Stomach (tissue), 8 donors: ENCODE measurements at regions not wholly inside any gene's neighbourhood (a gene's known extent, or its start where the extent isn't known, plus 50 kb on each side); places are given as distances from the start of the nearest gene placed in this dataset.

Experiments
- DNase-seq, 2 donors: peaks; one replicate each; pipeline versions ENCODE4 v3.0.0 to v3.0.0-alpha.2; 2013 to 2019
- H3K27ac ChIP-seq, 5 donors: fragments of 200-600 bp in 4 of 5; sonication (generic) in 4 of 5; one replicate each; pipeline ENCODE4 v1.5.1; 2013 to 2019; ENCODE audit warnings: mild to moderate bottlenecking in 1 of 5, moderate library complexity in 1 of 5
- H3K27me3 ChIP-seq, 3 donors: fragments of 200-600 bp; sonication (generic); one replicate each; pipeline ENCODE4 v1.5.1; 2017 to 2019; ENCODE audit warnings: mixed run types in 1 of 3
- H3K36me3 ChIP-seq, 4 donors: fragments of 200-600 bp; sonication (generic); 1 replicate in 3 of 4; 2 replicates in 1 of 4; pipeline ENCODE4 v1.5.1; 2016 to 2019
- H3K4me1 ChIP-seq, 4 donors: fragments of 200-600 bp; sonication (generic); one replicate each; pipeline ENCODE4 v1.5.1; 2016 to 2019
- H3K4me3 ChIP-seq, 4 donors: fragments of 200-600 bp; sonication (generic) in 3 of 4; one replicate each; pipeline ENCODE4 v1.5.1; 2016 to 2019; ENCODE audit warnings: mild to moderate bottlenecking in 1 of 4
- H3K9me3 ChIP-seq, 4 donors: fragments of 200-600 bp; sonication (generic); one replicate each; pipeline ENCODE4 v1.5.1; 2016 to 2019
- CTCF ChIP-seq, 7 experiments: fragments of 450-650 bp in 4 of 7; fragments of 200-600 bp in 3 of 7; sonication (generic) in 3 of 7; IDR thresholded peaks; one replicate each; pipeline ENCODE4 v1.5.1; 2016 to 2019; ENCODE audit warnings: antibody characterized with exemption in 7 of 7, control low read depth in 2 of 7, mild to moderate bottlenecking in 1 of 7
- EP300 ChIP-seq: sonication (generic); formaldehyde crosslinking; IDR thresholded peaks from one replicate; pipeline ENCODE4 v1.6.1; 2017; ENCODE audit warnings: antibody characterized with exemption
- POLR2A ChIP-seq, 4 donors: fragments of 450-650 bp; IDR thresholded peaks; one replicate each; pipeline ENCODE4 v1.6.1; 2016; ENCODE audit warnings: antibody characterized with exemption in 4 of 4, control low read depth in 2 of 4, mild to moderate bottlenecking in 1 of 4, moderate library complexity in 1 of 4
- POLR2AphosphoS5 ChIP-seq, 3 donors: sonication (generic); formaldehyde crosslinking; IDR thresholded peaks; one replicate each; pipeline ENCODE4 v1.6.1; 2016; ENCODE audit warnings: antibody characterized with exemption in 3 of 3
- WGBS, 5 donors: extraction: QIAGEN DNeasy Blood & Tissue Kit in 3 of 5; methylation state at CpG; one replicate each; pipeline versions ENCODE4 v1.1.5 to v1.1.7; 2013 to 2018; 5-methylcytosine and 5-hydroxymethylcytosine counted together
- intact Hi-C: fragments of 100-400 bp; cut with DNase I; formaldehyde crosslinking; loops from one replicate; pipeline ENCODE4 v1.15.1; 2023; ENCODE audit warnings: low total_unique reads
- donor health status: healthy with polysubstance abuse.
- donor health status: Bipolar disorder and iron deficiency.
- donor health status: healthy.

DNA sequence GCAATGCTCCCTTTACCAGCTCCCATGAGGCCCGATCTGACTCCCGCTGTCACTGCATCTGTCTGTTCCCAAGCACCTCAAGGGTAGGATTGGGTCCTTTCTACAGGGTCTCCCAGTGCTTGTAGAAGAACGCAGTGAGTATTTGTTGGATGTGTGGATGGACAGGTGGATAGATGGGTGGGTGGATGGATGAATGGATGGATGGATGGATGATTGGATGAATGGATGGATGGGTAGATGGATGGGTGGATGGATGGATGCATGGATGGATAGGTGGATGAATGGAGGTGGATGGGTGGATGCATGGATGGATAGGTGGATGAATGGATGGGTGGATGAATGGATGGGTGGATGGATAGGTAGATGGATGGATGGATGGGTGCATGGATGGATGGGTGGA lies 91.6 kb downstream of the HS1BP3 start:
- 80 to 100% (median 98%) methylated on average over 3 of the region's 3 CpGs for WGBS, 5 donors
- intact Hi-C loops, result no loop called here
- Histone ChIP-seq H3K27ac (no peak overlapping the region), H3K27me3 (no peaks in the 10 kb centered on the region), H3K36me3 (no peaks in the 10 kb centered on the region), H3K4me3 (no peak overlapping the region), H3K4me1 (no peaks in the 10 kb centered on the region), H3K9me3 (no peaks in the 10 kb centered on the region)
- TF ChIP-seq CTCF (IDR thresholded peaks at IDR 0.05), result no peak
- no peak for TF ChIP-seq POLR2AphosphoS5 (IDR thresholded peaks at IDR 0.05)
- DNase-seq, result no peak

GRCh38 chr2:20560011-20560410 lies 90.9 kb downstream of the HS1BP3 start:
- Histone ChIP-seq H3K4me3 (no peak overlapping the region), H3K9me3 (no peaks in the 10 kb centered on the region), H3K4me1 (no peaks in the 10 kb centered on the region), H3K27me3 (no peaks in the 10 kb centered on the region), H3K27ac (no peak overlapping the region), H3K36me3 (no peaks in the 10 kb centered on the region)
- 92 to 100% (median 100%) methylated on average over 1 of the region's 1 CpG for WGBS, 5 donors
- no peak for TF ChIP-seq POLR2AphosphoS5 (IDR thresholded peaks at IDR 0.05)
- no peak for TF ChIP-seq POLR2A (IDR thresholded peaks at IDR 0.05)
- TF ChIP-seq EP300, result no peak
- TF ChIP-seq CTCF (IDR thresholded peaks at IDR 0.05), result no peak
- intact Hi-C loops, result no loop called here
- no peak for DNase-seq

GRCh38 chr2:20560891-20561636 lies 89.8 kb downstream of the HS1BP3 start:
- Histone ChIP-seq H3K4me3 (no peak overlapping the region), H3K27me3 (no peaks in the 10 kb centered on the region), H3K27ac (no peak overlapping the region), H3K36me3 (no peaks in the 10 kb centered on the region), H3K4me1 (peaks cover 0 to 10% (median 1%) of the 10 kb centered on the region in 4 donors), H3K9me3 (no peaks in the 10 kb centered on the region)
- intact Hi-C loops, result no loop called here
- DNase-seq, result no peak
- TF ChIP-seq POLR2A (IDR thresholded peaks at IDR 0.05), result no peak
- no peak for TF ChIP-seq EP300
- no peak for TF ChIP-seq CTCF (IDR thresholded peaks at IDR 0.05)
- TF ChIP-seq POLR2AphosphoS5 (IDR thresholded peaks at IDR 0.05), result no peak
- 57 to 78% (median 67%) methylated on average over 5 of the region's 5 CpGs for WGBS, 5 donors

DNA sequence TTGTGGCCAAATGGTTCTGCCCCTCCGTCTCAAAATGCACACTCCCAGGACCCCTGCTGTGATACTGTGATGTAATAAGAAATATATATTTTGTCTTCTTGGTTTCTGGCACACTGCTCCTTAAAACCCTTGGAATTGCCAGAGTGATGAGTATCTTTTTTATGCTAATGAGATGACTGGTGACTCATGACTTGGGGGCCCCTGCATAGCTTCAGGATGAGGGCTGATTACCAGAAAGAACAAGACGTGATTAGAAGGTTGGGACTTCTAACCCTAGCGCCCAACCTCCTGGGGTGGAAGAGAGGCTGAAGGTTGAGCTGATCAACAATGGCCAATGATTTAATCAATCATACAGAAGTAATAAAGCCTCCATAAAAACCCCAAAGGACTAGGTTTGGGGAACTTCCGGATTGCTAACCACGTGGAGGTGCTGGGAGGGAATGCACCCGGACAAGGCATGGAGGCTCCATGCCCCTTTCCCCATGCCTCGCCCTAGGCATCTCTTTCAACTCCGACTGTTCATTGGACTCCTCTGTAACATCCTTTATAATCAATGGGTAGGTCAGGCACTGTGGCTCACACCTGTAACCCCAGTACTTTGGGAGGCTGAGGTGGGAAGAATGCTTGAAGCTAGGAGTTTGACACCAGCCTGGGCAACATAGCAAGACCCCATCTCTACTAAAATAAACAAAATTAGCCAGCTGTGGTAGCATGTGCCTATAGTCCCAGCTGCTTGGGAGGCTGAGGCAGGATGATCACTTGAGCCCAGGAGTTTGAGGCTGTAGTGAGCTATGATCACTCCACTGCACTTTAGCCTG lies 89.1 kb downstream of the HS1BP3 start:
- intact Hi-C loops, result no loop called here
- H3K9me3 ChIP-seq, result no peaks in the 10 kb centered on the region
- no peaks in the 10 kb centered on the region for H3K27me3 ChIP-seq
- WGBS, 5 donors, result 81 to 86% (median 83%) methylated on average over 8 of the region's 8 CpGs
- peaks cover 0 to 11% (median 2%) of the 10 kb centered on the region in 4 donors for H3K4me1 ChIP-seq
- no peak overlapping the region for H3K4me3 ChIP-seq
- no peak for DNase-seq
- H3K36me3 ChIP-seq, result no peaks in the 10 kb centered on the region
- no peak for TF ChIP-seq EP300
- no peak for TF ChIP-seq POLR2AphosphoS5 (IDR thresholded peaks at IDR 0.05)
- TF ChIP-seq CTCF (IDR thresholded peaks at IDR 0.05), result no peak
- no peak for TF ChIP-seq POLR2A (IDR thresholded peaks at IDR 0.05)
- no peak overlapping the region for H3K27ac ChIP-seq
